HCT116 (cell line): ENCODE measurements at regions not wholly inside any gene's neighbourhood (a gene's known extent, or its start where the extent isn't known, plus 50 kb on each side); places are given as distances from the start of the nearest gene placed in this dataset.

ENCODE experiments used
- ATAC-seq: fragments of 200-7000 bp; cut with Tn5 transposase; 2 replicates; pipeline ENCODE4 v1.9.1; 2020; ENCODE audit warnings: mild to moderate bottlenecking, moderate library complexity
- BruUV-seq: library from RNA; stranded (reverse); fragments of 400-500 nt; replicated peaks from 2 replicates; lab custom pipeline; 2021; lab: Mats Ljungman, UMichigan
- CTCF ChIA-PET: fragments of 300-600 bp; sonication (Branson Sonifier 250); formaldehyde crosslinking; loops from one replicate; lab custom pipeline; 2021; ENCODE audit warnings: antibody characterized with exemption; lab: Charles Lee
- POLR2A ChIA-PET: fragments of 300-600, 350-600 bp; sonication (Branson Sonifier 250); formaldehyde crosslinking; loops from one replicate; lab custom pipeline; 2021; ENCODE audit warnings: antibody characterized with exemption; lab: Charles Lee
- RAD21 ChIA-PET, 2 experiments: fragments of 300-600 bp; sonication (Branson Sonifier 250); formaldehyde crosslinking; loops; one replicate each; lab custom pipeline; 2023; ENCODE audit warnings: low total read pairs in 2 of 2; ENCODE audit not compliant: uncharacterized antibody in 2 of 2, unreplicated experiment in 2 of 2, low non-redundant PET in 1 of 2; lab: Charles Lee
- DNase-seq: peaks from one replicate; pipeline ENCODE4 v3.0.0-alpha.2; 2010; ENCODE audit warnings: low read depth, low spot score
- H2AFZ ChIP-seq: fragments of 200-600 bp; shearing (Covaris generic), sonication (generic); 2 replicates; pipeline ENCODE4 v1.6.1; 2017; ENCODE audit warnings: low read depth, mixed run types, mixed read lengths, antibody characterized with exemption, low read length; ENCODE audit not compliant: poor library complexity, severe bottlenecking
- H3K27ac ChIP-seq: 2 replicates; pipeline ENCODE4 v1.5.1; 2012; ENCODE audit warnings: low read depth, low read length
- H3K27me3 ChIP-seq: fragments of 200-600 bp; sonication (generic); 2 replicates; pipeline ENCODE4 v1.6.1; 2016; ENCODE audit warnings: mixed run types, low read length, mixed read lengths; ENCODE audit not compliant: insufficient read depth
- H3K36me3 ChIP-seq, 2 experiments: fragments of 200-500 bp in 1 of 2; fragments of 200-600 bp in 1 of 2; sonication (Bioruptor generic) in 1 of 2; sonication (generic) in 1 of 2; 2 replicates each; pipeline versions ENCODE4 v1.5.1 to v1.6.1; 2014 to 2016; ENCODE audit warnings: low read length in 2 of 2, inconsistent platforms in 1 of 2, mixed read lengths in 1 of 2, mixed run types in 1 of 2; ENCODE audit not compliant: insufficient read depth in 2 of 2, control insufficient read depth in 1 of 2
- H3K4me1 ChIP-seq, 2 experiments: fragments of 200-600 bp in 1 of 2; sonication (generic) in 1 of 2; 2 replicates each; pipeline versions ENCODE4 v1.5.1 to v1.6.1; 2012 to 2017; ENCODE audit warnings: low read length in 2 of 2, inconsistent platforms in 1 of 2, mild to moderate bottlenecking in 1 of 2, mixed read lengths in 1 of 2, mixed run types in 1 of 2, moderate library complexity in 1 of 2; ENCODE audit not compliant: insufficient read depth in 2 of 2, control insufficient read depth in 1 of 2
- H3K4me2 ChIP-seq: fragments of 200-600 bp; sonication (generic); 2 replicates; pipeline ENCODE4 v1.6.1; 2017; ENCODE audit warnings: mixed run types, low read length, mixed read lengths
- H3K4me3 ChIP-seq, 2 experiments: fragments of 200-600 bp in 1 of 2; sonication (generic) in 1 of 2; replicated peaks in 1 of 2; 2 replicates each; pipeline ENCODE4 v1.5.1; 2011 to 2016; ENCODE audit warnings: low read length in 2 of 2, control low read depth in 1 of 2, low read depth in 1 of 2, mild to moderate bottlenecking in 1 of 2, mixed read lengths in 1 of 2, mixed run types in 1 of 2
- H3K79me2 ChIP-seq: fragments of 200-600 bp; sonication (generic); 2 replicates; pipeline ENCODE4 v1.6.1; 2017; ENCODE audit warnings: mild to moderate bottlenecking, mixed run types, low read length, moderate library complexity, mixed read lengths; ENCODE audit not compliant: insufficient read depth
- H3K9ac ChIP-seq: fragments of 200-600 bp; sonication (generic); 2 replicates; pipeline ENCODE4 v1.6.1; 2016; ENCODE audit warnings: low read length, mixed read lengths
- H3K9me2 ChIP-seq: fragments of 200-600 bp; sonication (generic), shearing (Covaris generic); 2 replicates; pipeline ENCODE4 v1.6.1; 2017; ENCODE audit warnings: mixed run types, mild to moderate bottlenecking, moderate library complexity; ENCODE audit not compliant: insufficient read depth
- H3K9me3 ChIP-seq, 2 experiments: fragments of 200-500 bp in 1 of 2; fragments of 200-600 bp in 1 of 2; sonication (Bioruptor generic) in 1 of 2; sonication (generic) in 1 of 2; 2 replicates each; pipeline ENCODE4 v1.6.1; 2014 to 2017; ENCODE audit warnings: low read length in 2 of 2, mixed read lengths in 2 of 2, inconsistent platforms in 1 of 2, low read depth in 1 of 2, mild to moderate bottlenecking in 1 of 2, mixed run types in 1 of 2, moderate library complexity in 1 of 2; ENCODE audit not compliant: control insufficient read depth in 1 of 2, insufficient read depth in 1 of 2
- H4K20me1 ChIP-seq: fragments of 200-600 bp; sonication (generic), shearing (Covaris generic); 2 replicates; pipeline ENCODE4 v1.6.1; 2017; ENCODE audit warnings: mixed run types, mild to moderate bottlenecking, moderate library complexity; ENCODE audit not compliant: insufficient read depth
- CBX3 ChIP-seq: IDR thresholded peaks from 2 replicates; pipeline ENCODE4 v1.6.1; 2012; ENCODE audit warnings: low read depth
- CEBPB ChIP-seq: IDR thresholded peaks from 2 replicates; pipeline ENCODE4 v1.6.1; 2012; ENCODE audit warnings: low read depth
- EGR1 ChIP-seq: IDR thresholded peaks from 2 replicates; pipeline ENCODE4 v1.6.1; 2012; ENCODE audit warnings: low read depth
- ELF1 ChIP-seq: IDR thresholded peaks from 2 replicates; pipeline ENCODE4 v1.6.1; 2012; ENCODE audit warnings: low read depth, borderline replicate concordance
- EZH2 ChIP-seq: fragments of 200-600 bp; sonication (generic); IDR thresholded peaks from 2 replicates; pipeline ENCODE4 v1.6.1; 2017; ENCODE audit warnings: antibody characterized with exemption, mixed run types
- EZH2phosphoT487 ChIP-seq: fragments of 200-600 bp; IDR thresholded peaks from 2 replicates; pipeline ENCODE4 v1.6.1; 2018; ENCODE audit warnings: antibody characterized with exemption, borderline replicate concordance
- FOSL1 ChIP-seq: IDR thresholded peaks from 2 replicates; pipeline ENCODE4 v1.6.1; 2012; ENCODE audit warnings: low read depth
- POLR2A ChIP-seq: IDR thresholded peaks from 2 replicates; pipeline ENCODE4 v1.7.0; 2011; ENCODE audit warnings: borderline replicate concordance; ENCODE audit not compliant: insufficient read depth, insufficient read length; ENCODE audit errors: extremely low read depth
- POLR2AphosphoS5 ChIP-seq: IDR thresholded peaks from 2 replicates; pipeline ENCODE4 v1.6.1; 2011; ENCODE audit warnings: mild to moderate bottlenecking, low read depth, low read length, moderate library complexity
- RAD21 ChIP-seq: IDR thresholded peaks from 2 replicates; pipeline ENCODE4 v1.6.1; 2012; ENCODE audit warnings: low read depth, mild to moderate bottlenecking
- SIN3A ChIP-seq: IDR thresholded peaks from 2 replicates; pipeline ENCODE4 v1.6.1; 2012; ENCODE audit warnings: low read depth
- TCF7L2 ChIP-seq: IDR thresholded peaks from 2 replicates; pipeline ENCODE4 v1.7.0; 2011; ENCODE audit warnings: borderline replicate concordance, inconsistent platforms; ENCODE audit not compliant: insufficient read depth, insufficient read length; ENCODE audit errors: extremely low read depth
- YY1 ChIP-seq: IDR thresholded peaks from 2 replicates; pipeline ENCODE4 v1.6.1; 2011; ENCODE audit warnings: low read length, low read depth, moderate library complexity, mild to moderate bottlenecking; ENCODE audit not compliant: insufficient replicate concordance; ENCODE audit errors: extremely low read depth
- ZFX ChIP-seq: fragments of 450-650 bp; IDR thresholded peaks from 2 replicates; pipeline ENCODE4 v1.6.1; 2017
- intact Hi-C: fragments of 100-400 bp; cut with micrococcal nuclease; formaldehyde crosslinking; loops from 2 replicates; pipeline ENCODE4 v1.10.0; 2022
- TF ChIP-seq, protein P1 (sequence below): IDR thresholded peaks from 2 replicates; pipeline ENCODE4 v1.6.1; 2012
- TF ChIP-seq, protein P2 (sequence below): IDR thresholded peaks from 2 replicates; pipeline ENCODE4 v1.6.1; 2011; ENCODE audit warnings: mild to moderate bottlenecking, low read length, moderate library complexity; ENCODE audit not compliant: insufficient replicate concordance; ENCODE audit errors: extremely low read depth
- TF ChIP-seq, protein P3 (sequence below): IDR thresholded peaks from 2 replicates; pipeline ENCODE4 v1.6.1; 2012; ENCODE audit warnings: low read depth
- TF ChIP-seq, protein P4 (sequence below), 3 experiments: fragments of 200-600 bp in 1 of 3; sonication (generic) in 1 of 3; IDR thresholded peaks in 2 of 3; conservative IDR thresholded peaks in 1 of 3; 2 replicates each; pipeline ENCODE4 v1.5.1; 2012 to 2017; ENCODE audit warnings: low read depth in 2 of 3, low read length in 2 of 3, antibody characterized with exemption in 1 of 3, borderline replicate concordance in 1 of 3, control low read depth in 1 of 3, mild to moderate bottlenecking in 1 of 3, mixed read lengths in 1 of 3, mixed run types in 1 of 3, moderate library complexity in 1 of 3; ENCODE audit not compliant: insufficient read depth in 1 of 3
- TF ChIP-seq, protein P5 (sequence below): IDR thresholded peaks from 2 replicates; pipeline ENCODE4 v1.6.1; 2012

DNA sequence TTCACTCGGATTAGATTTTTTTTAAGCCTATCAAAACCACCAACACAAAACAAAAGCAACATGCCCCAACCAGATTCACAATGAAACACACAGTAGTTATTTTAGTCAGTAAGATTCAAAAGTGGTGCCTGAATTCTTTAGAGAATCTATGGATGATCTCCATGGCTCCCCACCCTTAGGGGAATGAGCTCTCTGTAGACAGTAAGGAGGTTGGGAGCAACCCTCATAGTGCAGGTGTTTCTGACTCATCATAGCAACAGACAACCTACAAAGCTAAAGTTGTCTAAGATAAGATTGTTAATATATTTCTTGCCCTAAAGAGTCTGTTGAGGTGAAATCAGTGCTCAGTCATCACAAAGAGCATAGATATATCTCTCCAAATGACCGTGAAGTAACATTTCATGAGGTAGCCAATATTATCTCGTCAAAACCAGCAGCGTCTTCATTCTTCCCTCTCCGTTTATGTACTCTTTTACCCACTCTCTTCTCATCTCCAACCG is 78.3 kb downstream of the ADAMTS1 start:
- no peaks in the 10 kb centered on the region for H3K36me3 ChIP-seq
- no peak for ATAC-seq
- ChIA-PET POLR2A (no interaction called here), CTCF (no interaction called here), RAD21 (no interaction called here)
- no peak for DNase-seq
- H3K9me2 ChIP-seq, result no peaks in the 10 kb centered on the region
- no peak overlapping the region for H3K27ac ChIP-seq
- H3K79me2 ChIP-seq, result no peaks in the 10 kb centered on the region
- H3K9me3 ChIP-seq, result peaks cover 6 to 8% of the 10 kb centered on the region in 2 experiments; a peak in 2 of 4 replicates
- no peak overlapping the region for H2AFZ ChIP-seq
- no peak overlapping the region for H3K4me2 ChIP-seq
- no peak overlapping the region for H3K4me3 ChIP-seq
- intact Hi-C loops, result no loop called here
- no TSS peak for BruUV-seq
- H3K4me1 ChIP-seq, result no peaks in the 10 kb centered on the region
- H4K20me1 ChIP-seq, result no peaks in the 10 kb centered on the region
- no peak for TF ChIP-seq CEBPB
- TF ChIP-seq, protein P1, sequence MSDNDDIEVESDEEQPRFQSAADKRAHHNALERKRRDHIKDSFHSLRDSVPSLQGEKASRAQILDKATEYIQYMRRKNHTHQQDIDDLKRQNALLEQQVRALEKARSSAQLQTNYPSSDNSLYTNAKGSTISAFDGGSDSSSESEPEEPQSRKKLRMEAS, result no peak
- no peak for TF ChIP-seq POLR2AphosphoS5
- no peak for TF ChIP-seq ZFX
- no peak for TF ChIP-seq FOSL1
- no peak for TF ChIP-seq SIN3A
- TF ChIP-seq POLR2A, result no peak
- TF ChIP-seq ELF1, result no peak
- no peak for TF ChIP-seq EGR1
- no peak for TF ChIP-seq CBX3
- TF ChIP-seq, protein P2, sequence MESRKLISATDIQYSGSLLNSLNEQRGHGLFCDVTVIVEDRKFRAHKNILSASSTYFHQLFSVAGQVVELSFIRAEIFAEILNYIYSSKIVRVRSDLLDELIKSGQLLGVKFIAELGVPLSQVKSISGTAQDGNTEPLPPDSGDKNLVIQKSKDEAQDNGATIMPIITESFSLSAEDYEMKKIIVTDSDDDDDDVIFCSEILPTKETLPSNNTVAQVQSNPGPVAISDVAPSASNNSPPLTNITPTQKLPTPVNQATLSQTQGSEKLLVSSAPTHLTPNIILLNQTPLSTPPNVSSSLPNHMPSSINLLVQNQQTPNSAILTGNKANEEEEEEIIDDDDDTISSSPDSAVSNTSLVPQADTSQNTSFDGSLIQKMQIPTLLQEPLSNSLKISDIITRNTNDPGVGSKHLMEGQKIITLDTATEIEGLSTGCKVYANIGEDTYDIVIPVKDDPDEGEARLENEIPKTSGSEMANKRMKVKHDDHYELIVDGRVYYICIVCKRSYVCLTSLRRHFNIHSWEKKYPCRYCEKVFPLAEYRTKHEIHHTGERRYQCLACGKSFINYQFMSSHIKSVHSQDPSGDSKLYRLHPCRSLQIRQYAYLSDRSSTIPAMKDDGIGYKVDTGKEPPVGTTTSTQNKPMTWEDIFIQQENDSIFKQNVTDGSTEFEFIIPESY, result no peak
- TF ChIP-seq EZH2phosphoT487, result no peak
- TF ChIP-seq, protein P3, sequence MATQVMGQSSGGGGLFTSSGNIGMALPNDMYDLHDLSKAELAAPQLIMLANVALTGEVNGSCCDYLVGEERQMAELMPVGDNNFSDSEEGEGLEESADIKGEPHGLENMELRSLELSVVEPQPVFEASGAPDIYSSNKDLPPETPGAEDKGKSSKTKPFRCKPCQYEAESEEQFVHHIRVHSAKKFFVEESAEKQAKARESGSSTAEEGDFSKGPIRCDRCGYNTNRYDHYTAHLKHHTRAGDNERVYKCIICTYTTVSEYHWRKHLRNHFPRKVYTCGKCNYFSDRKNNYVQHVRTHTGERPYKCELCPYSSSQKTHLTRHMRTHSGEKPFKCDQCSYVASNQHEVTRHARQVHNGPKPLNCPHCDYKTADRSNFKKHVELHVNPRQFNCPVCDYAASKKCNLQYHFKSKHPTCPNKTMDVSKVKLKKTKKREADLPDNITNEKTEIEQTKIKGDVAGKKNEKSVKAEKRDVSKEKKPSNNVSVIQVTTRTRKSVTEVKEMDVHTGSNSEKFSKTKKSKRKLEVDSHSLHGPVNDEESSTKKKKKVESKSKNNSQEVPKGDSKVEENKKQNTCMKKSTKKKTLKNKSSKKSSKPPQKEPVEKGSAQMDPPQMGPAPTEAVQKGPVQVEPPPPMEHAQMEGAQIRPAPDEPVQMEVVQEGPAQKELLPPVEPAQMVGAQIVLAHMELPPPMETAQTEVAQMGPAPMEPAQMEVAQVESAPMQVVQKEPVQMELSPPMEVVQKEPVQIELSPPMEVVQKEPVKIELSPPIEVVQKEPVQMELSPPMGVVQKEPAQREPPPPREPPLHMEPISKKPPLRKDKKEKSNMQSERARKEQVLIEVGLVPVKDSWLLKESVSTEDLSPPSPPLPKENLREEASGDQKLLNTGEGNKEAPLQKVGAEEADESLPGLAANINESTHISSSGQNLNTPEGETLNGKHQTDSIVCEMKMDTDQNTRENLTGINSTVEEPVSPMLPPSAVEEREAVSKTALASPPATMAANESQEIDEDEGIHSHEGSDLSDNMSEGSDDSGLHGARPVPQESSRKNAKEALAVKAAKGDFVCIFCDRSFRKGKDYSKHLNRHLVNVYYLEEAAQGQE, result no peak
- TF ChIP-seq, protein P4, sequence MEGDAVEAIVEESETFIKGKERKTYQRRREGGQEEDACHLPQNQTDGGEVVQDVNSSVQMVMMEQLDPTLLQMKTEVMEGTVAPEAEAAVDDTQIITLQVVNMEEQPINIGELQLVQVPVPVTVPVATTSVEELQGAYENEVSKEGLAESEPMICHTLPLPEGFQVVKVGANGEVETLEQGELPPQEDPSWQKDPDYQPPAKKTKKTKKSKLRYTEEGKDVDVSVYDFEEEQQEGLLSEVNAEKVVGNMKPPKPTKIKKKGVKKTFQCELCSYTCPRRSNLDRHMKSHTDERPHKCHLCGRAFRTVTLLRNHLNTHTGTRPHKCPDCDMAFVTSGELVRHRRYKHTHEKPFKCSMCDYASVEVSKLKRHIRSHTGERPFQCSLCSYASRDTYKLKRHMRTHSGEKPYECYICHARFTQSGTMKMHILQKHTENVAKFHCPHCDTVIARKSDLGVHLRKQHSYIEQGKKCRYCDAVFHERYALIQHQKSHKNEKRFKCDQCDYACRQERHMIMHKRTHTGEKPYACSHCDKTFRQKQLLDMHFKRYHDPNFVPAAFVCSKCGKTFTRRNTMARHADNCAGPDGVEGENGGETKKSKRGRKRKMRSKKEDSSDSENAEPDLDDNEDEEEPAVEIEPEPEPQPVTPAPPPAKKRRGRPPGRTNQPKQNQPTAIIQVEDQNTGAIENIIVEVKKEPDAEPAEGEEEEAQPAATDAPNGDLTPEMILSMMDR (IDR thresholded peaks at IDR 0.05 in 2 of 3, conservative IDR thresholded peaks at IDR 0.05 in 1 of 3; ENCODE audit: borderline replicate concordance in 1 of 3, insufficient read depth in 1 of 3, low read depth in 2 of 3, low read length in 2 of 3), result no peak
- TF ChIP-seq RAD21, result no peak
- TF ChIP-seq EZH2, result no peak
- TF ChIP-seq, protein P5, sequence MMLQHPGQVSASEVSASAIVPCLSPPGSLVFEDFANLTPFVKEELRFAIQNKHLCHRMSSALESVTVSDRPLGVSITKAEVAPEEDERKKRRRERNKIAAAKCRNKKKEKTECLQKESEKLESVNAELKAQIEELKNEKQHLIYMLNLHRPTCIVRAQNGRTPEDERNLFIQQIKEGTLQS, result no peak
- no peak for TF ChIP-seq TCF7L2
- TF ChIP-seq YY1, result no peak
- no peak overlapping the region for H3K9ac ChIP-seq
- H3K27me3 ChIP-seq, result no peaks in the 10 kb centered on the region
